Erythroblast (primary cell): ENCODE measurements at regions not wholly inside any gene's neighbourhood (a gene's known extent, or its start where the extent isn't known, plus 50 kb on each side); places are given as distances from the start of the nearest gene placed in this dataset.

Source experiments
- GATA1 ChIP-seq: IDR thresholded peaks from 2 replicates; pipeline ENCODE4 v1.6.1; 2011; ENCODE audit warnings: low read depth, mild to moderate bottlenecking, control low read depth, low read length, moderate library complexity
- POLR2A ChIP-seq: IDR thresholded peaks from 2 replicates; pipeline ENCODE4 v1.6.1; 2011; ENCODE audit warnings: mild to moderate bottlenecking, low read length

DNA sequence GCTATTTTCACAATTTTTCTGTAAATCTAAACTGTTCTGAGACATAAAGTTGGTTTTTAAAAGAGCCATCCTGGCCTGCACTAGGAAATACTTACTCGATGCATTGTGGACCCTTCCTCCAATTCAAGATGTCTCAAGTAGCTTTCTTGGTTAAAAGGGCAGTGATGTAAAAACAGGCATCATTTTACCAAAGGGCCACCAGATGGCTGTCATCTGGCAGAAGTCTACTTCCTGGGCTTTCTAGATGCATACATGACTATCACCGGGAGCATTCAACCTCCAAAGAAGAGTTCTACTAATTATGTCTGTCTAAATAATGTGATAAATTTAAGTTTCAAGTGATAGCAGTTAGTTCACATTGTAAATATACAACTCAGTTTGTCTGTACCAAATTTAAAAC lies 96.8 kb upstream of the FRMD6 start:
- TF ChIP-seq POLR2A: no peak
- no peak for TF ChIP-seq GATA1
